Liver (tissue), 8 donors: ENCODE measurements at regions not wholly inside any gene's neighbourhood (a gene's known extent, or its start where the extent isn't known, plus 50 kb on each side); places are given as distances from the start of the nearest gene placed in this dataset.

Experiments used
- DNase-seq: peaks from one replicate; pipeline ENCODE4 v3.0.0-alpha.2; 2017; ENCODE audit warnings: low spot score
- H3K27ac ChIP-seq, 2 donors: one replicate each; pipeline ENCODE4 v1.7.0; 2013; ENCODE audit warnings: inconsistent platforms in 2 of 2, low read length in 2 of 2, control low read depth in 1 of 2, low read depth in 1 of 2, mild to moderate bottlenecking in 1 of 2
- H3K27me3 ChIP-seq, 4 donors: one replicate each; pipeline versions ENCODE4 v1.6.1 to v1.7.0; 2013; ENCODE audit warnings: low read length in 3 of 4, inconsistent platforms in 1 of 4, mild to moderate bottlenecking in 1 of 4, moderate library complexity in 1 of 4; ENCODE audit not compliant: control insufficient read depth in 4 of 4, insufficient read depth in 4 of 4
- H3K36me3 ChIP-seq, 4 donors: one replicate each; pipeline versions ENCODE4 v1.6.1 to v1.7.0; 2013; ENCODE audit warnings: low read length in 3 of 4, mild to moderate bottlenecking in 3 of 4, low read depth in 1 of 4, moderate library complexity in 1 of 4; ENCODE audit not compliant: control insufficient read depth in 4 of 4, insufficient read depth in 3 of 4
- H3K4me1 ChIP-seq, 4 donors: one replicate each; pipeline versions ENCODE4 v1.6.1 to v1.7.0; 2013; ENCODE audit warnings: low read length in 3 of 4, mild to moderate bottlenecking in 3 of 4, moderate library complexity in 1 of 4; ENCODE audit not compliant: control insufficient read depth in 4 of 4, insufficient read depth in 4 of 4
- H3K4me3 ChIP-seq, 3 donors: one replicate each; pipeline versions ENCODE4 v1.6.1 to v1.7.0; 2013; ENCODE audit warnings: low read length in 3 of 3, control low read depth in 1 of 3, low read depth in 1 of 3, mild to moderate bottlenecking in 1 of 3
- H3K9ac ChIP-seq, 2 donors: one replicate each; pipeline ENCODE4 v1.7.0; 2013; ENCODE audit warnings: low read length in 2 of 2, mild to moderate bottlenecking in 2 of 2, moderate library complexity in 2 of 2, control low read depth in 1 of 2, low read depth in 1 of 2
- H3K9me3 ChIP-seq, 4 donors: one replicate each; pipeline versions ENCODE4 v1.6.1 to v1.7.0; 2013; ENCODE audit warnings: low read length in 3 of 4; ENCODE audit not compliant: control insufficient read depth in 4 of 4
- EGR1 ChIP-seq, 2 donors: IDR thresholded peaks; 2 replicates each; pipeline ENCODE4 v1.6.1; 2016 to 2018; ENCODE audit warnings: antibody characterized with exemption in 2 of 2, low read depth in 2 of 2
- FOXA1 ChIP-seq: IDR thresholded peaks from 2 replicates; pipeline ENCODE4 v1.6.1; 2016; ENCODE audit warnings: antibody characterized with exemption
- FOXA2 ChIP-seq: IDR thresholded peaks from 2 replicates; pipeline ENCODE4 v1.6.1; 2016; ENCODE audit warnings: antibody characterized with exemption
- GABPA ChIP-seq, 2 donors: IDR thresholded peaks in 1 of 2; conservative IDR thresholded peaks in 1 of 2; 2 replicates each; pipeline ENCODE4 v1.6.1; 2016; ENCODE audit warnings: antibody characterized with exemption in 2 of 2, mild to moderate bottlenecking in 1 of 2, moderate library complexity in 1 of 2
- HNF4A ChIP-seq, 2 donors: conservative IDR thresholded peaks; 2 replicates each; pipeline ENCODE4 v1.6.1; 2016; ENCODE audit warnings: antibody characterized with exemption in 2 of 2, mild to moderate bottlenecking in 2 of 2
- HNF4G ChIP-seq: IDR thresholded peaks from 2 replicates; pipeline ENCODE4 v1.6.1; 2016; ENCODE audit warnings: antibody characterized with exemption
- JUND ChIP-seq, 2 donors: IDR thresholded peaks; 2 replicates each; pipeline ENCODE4 v1.6.1; 2016; ENCODE audit warnings: antibody characterized with exemption in 2 of 2
- NR2F2 ChIP-seq: IDR thresholded peaks from 2 replicates; pipeline ENCODE4 v1.6.1; 2016; ENCODE audit warnings: antibody characterized with exemption
- RAD21 ChIP-seq, 2 donors: IDR thresholded peaks; 2 replicates each; pipeline ENCODE4 v1.6.1; 2016; ENCODE audit warnings: antibody characterized with exemption in 2 of 2, mild to moderate bottlenecking in 2 of 2
- RXRA ChIP-seq, 2 donors: IDR thresholded peaks; 2 replicates each; pipeline ENCODE4 v1.6.1; 2017 to 2018; ENCODE audit warnings: antibody characterized with exemption in 2 of 2, mild to moderate bottlenecking in 1 of 2
- SP1 ChIP-seq: IDR thresholded peaks from 2 replicates; pipeline ENCODE4 v1.6.1; 2018; ENCODE audit warnings: antibody characterized with exemption, mild to moderate bottlenecking
- TAF1 ChIP-seq: conservative IDR thresholded peaks from 2 replicates; pipeline ENCODE4 v1.6.1; 2016; ENCODE audit warnings: antibody characterized with exemption, mild to moderate bottlenecking
- YY1 ChIP-seq: IDR thresholded peaks from 2 replicates; pipeline ENCODE4 v1.6.1; 2016; ENCODE audit warnings: antibody characterized with exemption, mild to moderate bottlenecking
- whole genome bisulfite sequencing: extraction: QIAGEN DNeasy Blood & Tissue Kit; methylation state at CpG from one replicate; pipeline ENCODE4 v1.1.7; 2013; 5-methylcytosine and 5-hydroxymethylcytosine counted together
- TF ChIP-seq, protein P1 (sequence below): IDR thresholded peaks from 2 replicates; pipeline ENCODE4 v1.6.1; 2016; ENCODE audit warnings: antibody characterized with exemption
- TF ChIP-seq, protein P2 (sequence below): fragments of 150-350 bp; IDR thresholded peaks from 2 replicates; pipeline ENCODE4 v1.5.1; 2017; ENCODE audit warnings: improper control_type of control experiment, low read depth, low read length; ENCODE audit not compliant: missing input control
- TF ChIP-seq, protein P3 (sequence below): IDR thresholded peaks from 2 replicates; pipeline ENCODE4 v1.6.1; 2016; ENCODE audit warnings: antibody characterized with exemption, mild to moderate bottlenecking
- TF ChIP-seq, protein P4 (sequence below): IDR thresholded peaks from 2 replicates; pipeline ENCODE4 v1.6.1; 2016; ENCODE audit warnings: antibody characterized with exemption
- TF ChIP-seq, protein P5 (sequence below): IDR thresholded peaks from 2 replicates; pipeline ENCODE4 v1.6.1; 2016; ENCODE audit warnings: antibody characterized with exemption
- donor health status: healthy.
- donor health status: healthy.
- donor health status: healthy.
- donor health status: healthy.
- donor health status: healthy.

DNA sequence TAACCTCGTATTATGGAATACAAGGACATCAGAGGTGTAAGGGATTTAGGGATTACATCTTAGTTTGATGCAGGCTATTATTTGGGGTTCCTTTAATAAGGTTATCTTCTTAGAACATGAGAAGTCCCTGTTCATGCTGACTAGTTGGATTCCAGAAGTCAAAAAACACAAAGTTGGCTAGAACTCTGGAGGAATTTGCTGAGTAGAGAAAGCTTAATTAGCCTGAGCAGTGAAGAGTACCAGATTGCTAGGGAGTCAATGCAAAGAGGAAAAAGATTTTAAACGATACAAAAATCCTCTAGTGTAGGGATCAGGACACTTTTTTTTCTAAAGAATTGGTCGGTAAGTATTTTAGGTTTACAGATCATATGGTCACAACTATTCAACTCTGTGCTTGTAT, 1872.5 kb upstream of the C9orf72 start:
- Histone ChIP-seq H3K27me3 (no peaks in the 10 kb centered on the region), H3K4me3 (no peak overlapping the region), H3K9me3 (no peaks in the 10 kb centered on the region), H3K27ac (no peak overlapping the region), H3K9ac (no peak overlapping the region), H3K4me1 (no peaks in the 10 kb centered on the region), H3K36me3 (no peaks in the 10 kb centered on the region)
- TF ChIP-seq, protein P1, sequence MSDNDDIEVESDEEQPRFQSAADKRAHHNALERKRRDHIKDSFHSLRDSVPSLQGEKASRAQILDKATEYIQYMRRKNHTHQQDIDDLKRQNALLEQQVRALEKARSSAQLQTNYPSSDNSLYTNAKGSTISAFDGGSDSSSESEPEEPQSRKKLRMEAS = no peak
- TF ChIP-seq EGR1 (IDR thresholded peaks at IDR 0.05; ENCODE audit: low read depth in 2 of 2) (no peak), NR2F2 (no peak), JUND (IDR thresholded peaks at IDR 0.05) (no peak), RAD21 (IDR thresholded peaks at IDR 0.05) (no peak), TAF1 (no peak)
- TF ChIP-seq, protein P2, sequence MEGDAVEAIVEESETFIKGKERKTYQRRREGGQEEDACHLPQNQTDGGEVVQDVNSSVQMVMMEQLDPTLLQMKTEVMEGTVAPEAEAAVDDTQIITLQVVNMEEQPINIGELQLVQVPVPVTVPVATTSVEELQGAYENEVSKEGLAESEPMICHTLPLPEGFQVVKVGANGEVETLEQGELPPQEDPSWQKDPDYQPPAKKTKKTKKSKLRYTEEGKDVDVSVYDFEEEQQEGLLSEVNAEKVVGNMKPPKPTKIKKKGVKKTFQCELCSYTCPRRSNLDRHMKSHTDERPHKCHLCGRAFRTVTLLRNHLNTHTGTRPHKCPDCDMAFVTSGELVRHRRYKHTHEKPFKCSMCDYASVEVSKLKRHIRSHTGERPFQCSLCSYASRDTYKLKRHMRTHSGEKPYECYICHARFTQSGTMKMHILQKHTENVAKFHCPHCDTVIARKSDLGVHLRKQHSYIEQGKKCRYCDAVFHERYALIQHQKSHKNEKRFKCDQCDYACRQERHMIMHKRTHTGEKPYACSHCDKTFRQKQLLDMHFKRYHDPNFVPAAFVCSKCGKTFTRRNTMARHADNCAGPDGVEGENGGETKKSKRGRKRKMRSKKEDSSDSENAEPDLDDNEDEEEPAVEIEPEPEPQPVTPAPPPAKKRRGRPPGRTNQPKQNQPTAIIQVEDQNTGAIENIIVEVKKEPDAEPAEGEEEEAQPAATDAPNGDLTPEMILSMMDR = no peak
- TF ChIP-seq, protein P3, sequence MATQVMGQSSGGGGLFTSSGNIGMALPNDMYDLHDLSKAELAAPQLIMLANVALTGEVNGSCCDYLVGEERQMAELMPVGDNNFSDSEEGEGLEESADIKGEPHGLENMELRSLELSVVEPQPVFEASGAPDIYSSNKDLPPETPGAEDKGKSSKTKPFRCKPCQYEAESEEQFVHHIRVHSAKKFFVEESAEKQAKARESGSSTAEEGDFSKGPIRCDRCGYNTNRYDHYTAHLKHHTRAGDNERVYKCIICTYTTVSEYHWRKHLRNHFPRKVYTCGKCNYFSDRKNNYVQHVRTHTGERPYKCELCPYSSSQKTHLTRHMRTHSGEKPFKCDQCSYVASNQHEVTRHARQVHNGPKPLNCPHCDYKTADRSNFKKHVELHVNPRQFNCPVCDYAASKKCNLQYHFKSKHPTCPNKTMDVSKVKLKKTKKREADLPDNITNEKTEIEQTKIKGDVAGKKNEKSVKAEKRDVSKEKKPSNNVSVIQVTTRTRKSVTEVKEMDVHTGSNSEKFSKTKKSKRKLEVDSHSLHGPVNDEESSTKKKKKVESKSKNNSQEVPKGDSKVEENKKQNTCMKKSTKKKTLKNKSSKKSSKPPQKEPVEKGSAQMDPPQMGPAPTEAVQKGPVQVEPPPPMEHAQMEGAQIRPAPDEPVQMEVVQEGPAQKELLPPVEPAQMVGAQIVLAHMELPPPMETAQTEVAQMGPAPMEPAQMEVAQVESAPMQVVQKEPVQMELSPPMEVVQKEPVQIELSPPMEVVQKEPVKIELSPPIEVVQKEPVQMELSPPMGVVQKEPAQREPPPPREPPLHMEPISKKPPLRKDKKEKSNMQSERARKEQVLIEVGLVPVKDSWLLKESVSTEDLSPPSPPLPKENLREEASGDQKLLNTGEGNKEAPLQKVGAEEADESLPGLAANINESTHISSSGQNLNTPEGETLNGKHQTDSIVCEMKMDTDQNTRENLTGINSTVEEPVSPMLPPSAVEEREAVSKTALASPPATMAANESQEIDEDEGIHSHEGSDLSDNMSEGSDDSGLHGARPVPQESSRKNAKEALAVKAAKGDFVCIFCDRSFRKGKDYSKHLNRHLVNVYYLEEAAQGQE = no peak
- WGBS = 62% methylated on average over 3 of the region's 3 CpGs
- DNase-seq = no peak

DNA sequence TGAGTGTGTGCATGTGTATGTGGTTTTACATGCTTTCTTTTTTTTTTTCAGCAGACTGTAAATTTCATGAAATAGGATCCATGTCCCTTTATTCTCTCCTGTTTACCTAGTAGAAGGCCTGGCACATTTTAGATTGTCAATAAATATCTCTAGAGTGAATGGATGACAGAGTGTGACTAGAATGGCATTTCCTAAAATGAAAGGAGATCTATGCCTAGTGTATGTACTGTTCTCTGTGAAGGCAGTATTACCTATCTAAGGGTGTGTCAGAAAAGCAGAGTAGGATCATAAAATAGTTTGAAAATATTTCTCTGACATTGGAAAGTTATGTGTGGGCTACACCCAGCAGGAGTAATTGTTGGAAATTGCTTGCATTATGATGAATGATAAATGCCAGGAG, 1876.0 kb upstream of the C9orf72 start:
- H3K9ac ChIP-seq = no peak overlapping the region
- no peaks in the 10 kb centered on the region for H3K27me3 ChIP-seq
- no peaks in the 10 kb centered on the region for H3K4me1 ChIP-seq
- no peak for DNase-seq
- TF ChIP-seq SP1 = no peak
- TF ChIP-seq EGR1 (IDR thresholded peaks at IDR 0.05; ENCODE audit: low read depth in 2 of 2) = no peak
- TF ChIP-seq RAD21 (IDR thresholded peaks at IDR 0.05) = no peak
- TF ChIP-seq, protein P4, sequence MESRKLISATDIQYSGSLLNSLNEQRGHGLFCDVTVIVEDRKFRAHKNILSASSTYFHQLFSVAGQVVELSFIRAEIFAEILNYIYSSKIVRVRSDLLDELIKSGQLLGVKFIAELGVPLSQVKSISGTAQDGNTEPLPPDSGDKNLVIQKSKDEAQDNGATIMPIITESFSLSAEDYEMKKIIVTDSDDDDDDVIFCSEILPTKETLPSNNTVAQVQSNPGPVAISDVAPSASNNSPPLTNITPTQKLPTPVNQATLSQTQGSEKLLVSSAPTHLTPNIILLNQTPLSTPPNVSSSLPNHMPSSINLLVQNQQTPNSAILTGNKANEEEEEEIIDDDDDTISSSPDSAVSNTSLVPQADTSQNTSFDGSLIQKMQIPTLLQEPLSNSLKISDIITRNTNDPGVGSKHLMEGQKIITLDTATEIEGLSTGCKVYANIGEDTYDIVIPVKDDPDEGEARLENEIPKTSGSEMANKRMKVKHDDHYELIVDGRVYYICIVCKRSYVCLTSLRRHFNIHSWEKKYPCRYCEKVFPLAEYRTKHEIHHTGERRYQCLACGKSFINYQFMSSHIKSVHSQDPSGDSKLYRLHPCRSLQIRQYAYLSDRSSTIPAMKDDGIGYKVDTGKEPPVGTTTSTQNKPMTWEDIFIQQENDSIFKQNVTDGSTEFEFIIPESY = no peak
- TF ChIP-seq, protein P3 = no peak
- TF ChIP-seq HNF4G = no peak
- no peak for TF ChIP-seq JUND (IDR thresholded peaks at IDR 0.05)
- no peak for TF ChIP-seq FOXA2
- no peak for TF ChIP-seq NR2F2
- TF ChIP-seq YY1 = no peak
- TF ChIP-seq, protein P5, sequence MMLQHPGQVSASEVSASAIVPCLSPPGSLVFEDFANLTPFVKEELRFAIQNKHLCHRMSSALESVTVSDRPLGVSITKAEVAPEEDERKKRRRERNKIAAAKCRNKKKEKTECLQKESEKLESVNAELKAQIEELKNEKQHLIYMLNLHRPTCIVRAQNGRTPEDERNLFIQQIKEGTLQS = no peak
- no peak for TF ChIP-seq TAF1
- no peak for TF ChIP-seq GABPA (IDR thresholded peaks at IDR 0.05 in 1 of 2, conservative IDR thresholded peaks at IDR 0.05 in 1 of 2)
- no peak for TF ChIP-seq HNF4A (conservative IDR thresholded peaks at IDR 0.05)
- TF ChIP-seq RXRA (IDR thresholded peaks at IDR 0.05) = no peak
- no peak for TF ChIP-seq FOXA1
- TF ChIP-seq, protein P1 = no peak
- TF ChIP-seq, protein P2 = no peak
- no peaks in the 10 kb centered on the region for H3K36me3 ChIP-seq
- no peak overlapping the region for H3K27ac ChIP-seq
- no peak overlapping the region for H3K4me3 ChIP-seq
- no peaks in the 10 kb centered on the region for H3K9me3 ChIP-seq
